ENCODE measurements at regions not wholly inside any gene's neighbourhood (a gene's known extent, or its start where the extent isn't known, plus 50 kb on each side); places are given as distances from the start of the nearest gene placed in this dataset.
"Not testable (repeated sequence)": the region's sequence is repeated elsewhere in the genome, so short reads cannot be mapped to it uniquely, and the experiment has no call there.

DNA sequence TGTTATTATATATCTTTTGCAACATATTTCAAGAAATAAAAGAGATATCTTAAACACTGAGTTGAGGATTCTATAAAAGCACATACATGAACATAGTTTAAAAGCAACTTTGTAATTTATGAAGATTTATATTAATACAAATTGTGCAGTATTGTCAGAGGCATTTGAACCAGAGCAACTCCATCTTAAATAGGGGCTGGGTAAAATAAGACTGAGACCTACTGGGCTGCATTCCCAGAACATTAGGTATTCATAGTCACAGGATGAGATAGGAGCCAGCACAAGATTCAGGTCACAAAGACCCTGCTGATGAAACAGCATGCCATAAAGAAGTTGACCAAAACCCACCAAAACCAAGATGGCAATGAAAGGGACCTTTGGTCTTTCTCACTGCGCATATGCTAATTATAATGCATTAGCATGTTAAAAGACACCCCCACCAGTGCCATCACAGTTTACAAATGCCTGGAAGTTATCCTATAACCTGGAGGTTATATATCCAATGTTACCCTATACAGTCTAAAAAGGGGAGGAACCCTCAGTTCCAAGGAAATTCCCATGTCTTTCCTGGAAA is 320.2 kb downstream of the FAM170A start:
- DNase-seq (ENCODE audit: low spot score) (no peak), ATAC-seq (no peak)
- Mint-ChIP-seq H3K36me3 (no peaks in the 10 kb centered on the region), H3K27me3 (no peaks in the 10 kb centered on the region), H3K4me1 (ENCODE audit: low read depth in 2 of 2) (no peaks in the 10 kb centered on the region), H3K27ac (no peak overlapping the region), H3K9me3 (no peaks in the 10 kb centered on the region), H3K4me3 (no peak overlapping the region)

DNA sequence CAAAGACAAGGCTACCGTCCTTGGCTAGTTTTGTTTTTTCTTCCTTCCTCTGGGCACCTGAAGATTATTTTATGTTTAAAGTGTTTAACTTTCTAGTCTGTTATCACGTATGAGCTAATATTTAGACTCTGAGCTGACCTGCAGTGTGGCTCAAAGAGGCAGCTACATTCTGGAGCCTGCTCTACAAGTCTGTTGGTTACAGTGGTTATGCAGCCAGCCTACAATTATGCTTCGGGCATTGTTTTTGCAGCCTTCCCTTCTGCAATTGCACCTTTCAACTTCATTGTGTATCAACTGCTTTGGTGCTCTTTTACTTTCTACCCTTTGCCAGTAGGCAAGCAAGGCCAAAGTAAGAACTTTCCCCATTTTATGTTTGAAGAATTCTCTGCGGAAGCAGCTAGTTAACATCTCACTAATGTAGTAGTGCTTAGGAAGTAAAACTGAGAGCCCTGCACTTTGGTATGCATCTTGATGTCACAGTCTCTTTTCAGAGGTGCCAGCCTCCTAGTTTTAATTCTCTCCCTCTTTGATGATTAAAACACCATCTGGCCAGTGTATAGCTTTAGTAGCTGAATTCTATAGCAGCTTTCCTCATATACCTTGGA is 322.1 kb downstream of the FAM170A start:
- H3K36me3 Mint-ChIP-seq = no peaks in the 10 kb centered on the region
- no peaks in the 10 kb centered on the region for H3K4me1 Mint-ChIP-seq (ENCODE audit: low read depth in 2 of 2)
- no peak for ATAC-seq
- H3K27ac Mint-ChIP-seq = no peak overlapping the region
- H3K27me3 Mint-ChIP-seq = no peaks in the 10 kb centered on the region
- no peak overlapping the region for H3K4me3 Mint-ChIP-seq
- no peak for DNase-seq (ENCODE audit: low spot score)
- H3K9me3 Mint-ChIP-seq = no peaks in the 10 kb centered on the region

DNA sequence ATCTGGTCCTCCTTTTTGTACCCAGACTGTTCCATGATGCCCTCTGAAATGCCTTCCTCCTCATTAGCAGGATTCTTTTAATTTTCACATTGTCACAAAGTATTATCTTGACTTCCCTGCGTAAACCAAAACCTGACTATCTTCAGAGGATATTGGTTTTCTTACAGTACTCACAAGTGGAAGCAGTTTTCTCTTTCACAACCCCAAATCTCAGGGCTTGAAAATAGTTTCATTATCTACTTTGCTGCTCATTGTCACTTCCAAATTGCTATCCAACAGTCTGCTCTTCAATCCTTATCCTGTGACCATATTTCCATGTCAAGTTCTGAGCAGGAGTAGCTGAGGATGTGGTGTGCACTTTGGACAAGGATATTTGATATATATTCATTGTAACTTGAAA is 324.1 kb downstream of the FAM170A start:
- no peak for ATAC-seq
- no peaks in the 10 kb centered on the region for H3K36me3 Mint-ChIP-seq
- no peak overlapping the region for H3K4me3 Mint-ChIP-seq

DNA sequence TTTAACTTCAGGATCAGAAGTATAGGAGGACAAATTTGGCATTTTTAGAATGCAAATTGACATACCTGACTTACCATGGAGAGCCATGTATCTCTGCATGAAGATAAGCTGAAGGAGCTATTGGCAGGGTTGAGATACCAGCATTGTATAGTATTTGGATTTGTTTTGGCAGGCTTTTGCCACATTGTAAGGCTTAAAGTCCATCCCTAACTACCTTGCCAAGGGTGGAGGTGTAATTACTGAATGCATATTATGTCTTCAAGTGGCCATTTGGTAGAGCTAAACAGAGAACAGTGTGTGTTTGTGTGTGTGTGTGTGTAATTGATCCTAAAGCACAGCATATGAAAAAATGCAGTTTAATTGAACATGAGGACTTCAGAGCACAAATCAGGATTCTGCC is 324.7 kb downstream of the FAM170A start:
- DNase-seq (ENCODE audit: low spot score) = no peak
- Mint-ChIP-seq H3K4me3 (no peak overlapping the region), H3K27ac (no peak overlapping the region), H3K27me3 (no peaks in the 10 kb centered on the region), H3K9me3 (no peaks in the 10 kb centered on the region), H3K4me1 (ENCODE audit: low read depth in 2 of 2) (no peaks in the 10 kb centered on the region), H3K36me3 (no peaks in the 10 kb centered on the region)
- ATAC-seq = no peak

More for the DNA sequence above, 324.1 kb downstream of the FAM170A start:
- no peaks in the 10 kb centered on the region for H3K4me1 Mint-ChIP-seq (ENCODE audit: low read depth in 2 of 2)
- no peaks in the 10 kb centered on the region for H3K9me3 Mint-ChIP-seq
- DNase-seq (ENCODE audit: low spot score) = no peak
- H3K27me3 Mint-ChIP-seq = no peaks in the 10 kb centered on the region
- H3K27ac Mint-ChIP-seq = no peak overlapping the region

DNA sequence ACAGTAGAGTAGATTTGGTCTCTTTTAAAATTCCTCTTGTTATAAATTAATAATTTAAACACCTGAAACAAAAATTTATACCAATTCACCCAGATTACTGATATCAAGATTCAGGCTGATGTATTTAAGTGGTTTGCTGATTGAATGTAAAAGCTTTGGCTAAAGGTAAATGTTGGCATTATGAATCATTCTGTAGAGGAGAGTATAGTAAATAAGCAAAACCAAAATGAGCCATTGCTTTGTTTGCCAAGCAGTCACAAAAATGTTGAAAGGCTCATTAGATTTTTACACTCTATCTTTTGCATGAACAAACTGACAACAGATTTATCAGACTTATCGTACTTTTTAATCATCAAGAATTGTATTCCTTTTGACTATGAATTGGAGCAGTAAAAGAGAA is 332.6 kb downstream of the FAM170A start:
- peaks cover 4% of the 10 kb centered on the region for H3K9me3 Mint-ChIP-seq

DNA sequence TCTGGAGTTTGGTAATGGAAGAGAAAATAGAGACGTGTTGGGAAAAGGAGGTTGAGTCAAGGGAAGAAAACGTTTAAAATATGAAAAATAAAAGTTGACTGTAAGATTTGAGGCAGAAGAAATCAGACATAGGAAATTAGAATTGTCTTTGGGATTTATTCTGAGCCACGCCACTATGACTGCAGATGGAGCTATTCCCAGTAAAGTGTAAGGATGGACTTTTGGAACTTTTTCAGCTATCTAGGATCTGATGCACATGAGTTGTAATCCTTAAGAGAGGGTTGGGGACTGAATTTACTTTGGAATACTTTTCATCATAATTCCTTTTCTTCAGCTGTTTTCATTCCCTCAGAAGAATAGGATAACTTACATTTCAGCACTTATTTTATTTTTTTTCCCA is 336.7 kb downstream of the FAM170A start:
- ATAC-seq (no peak), DNase-seq (ENCODE audit: low spot score) (no peak)
- H3K4me1 Mint-ChIP-seq (ENCODE audit: low read depth in 2 of 2) = no peaks in the 10 kb centered on the region
- no peaks in the 10 kb centered on the region for H3K36me3 Mint-ChIP-seq
- no peak overlapping the region for H3K27ac Mint-ChIP-seq
- no peak overlapping the region for H3K4me3 Mint-ChIP-seq
- H3K27me3 Mint-ChIP-seq = no peaks in the 10 kb centered on the region
- peaks cover 11% of the 10 kb centered on the region for H3K9me3 Mint-ChIP-seq

More for the DNA sequence above, 332.6 kb downstream of the FAM170A start:
- no peaks in the 10 kb centered on the region for H3K36me3 Mint-ChIP-seq
- H3K27ac Mint-ChIP-seq = no peak overlapping the region
- no peak overlapping the region for H3K4me3 Mint-ChIP-seq
- H3K27me3 Mint-ChIP-seq = no peaks in the 10 kb centered on the region
- H3K4me1 Mint-ChIP-seq (ENCODE audit: low read depth in 2 of 2) = no peaks in the 10 kb centered on the region
- DNase-seq (ENCODE audit: low spot score) (no peak), ATAC-seq (no peak)

DNA sequence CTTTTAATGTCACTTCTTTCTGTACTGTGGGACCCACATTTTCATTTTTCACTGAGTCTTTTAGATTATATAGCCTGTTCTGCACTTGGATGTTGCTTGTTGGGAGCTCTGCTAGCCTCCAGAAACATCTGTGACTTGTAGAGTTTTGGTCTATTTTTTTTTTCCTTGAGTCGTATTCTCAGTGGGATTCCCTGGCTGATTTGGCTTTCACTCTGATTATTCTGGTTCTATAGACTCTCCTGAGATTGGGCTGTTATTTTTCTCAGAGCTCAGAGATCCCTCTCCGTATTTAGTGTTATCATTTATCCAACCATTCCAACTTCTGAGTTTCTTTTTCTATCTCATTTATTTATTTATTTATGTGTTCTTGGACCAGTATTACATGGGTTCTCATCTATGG is 339.3 kb downstream of the FAM170A start:
- ATAC-seq (no peak), DNase-seq (ENCODE audit: low spot score) (no peak)
- H3K27ac Mint-ChIP-seq = no peak overlapping the region
- no peak overlapping the region for H3K4me3 Mint-ChIP-seq
- no peaks in the 10 kb centered on the region for H3K27me3 Mint-ChIP-seq
- peaks cover 11% of the 10 kb centered on the region for H3K9me3 Mint-ChIP-seq
- H3K4me1 Mint-ChIP-seq (ENCODE audit: low read depth in 2 of 2) = no peaks in the 10 kb centered on the region
- H3K36me3 Mint-ChIP-seq = no peaks in the 10 kb centered on the region

DNA sequence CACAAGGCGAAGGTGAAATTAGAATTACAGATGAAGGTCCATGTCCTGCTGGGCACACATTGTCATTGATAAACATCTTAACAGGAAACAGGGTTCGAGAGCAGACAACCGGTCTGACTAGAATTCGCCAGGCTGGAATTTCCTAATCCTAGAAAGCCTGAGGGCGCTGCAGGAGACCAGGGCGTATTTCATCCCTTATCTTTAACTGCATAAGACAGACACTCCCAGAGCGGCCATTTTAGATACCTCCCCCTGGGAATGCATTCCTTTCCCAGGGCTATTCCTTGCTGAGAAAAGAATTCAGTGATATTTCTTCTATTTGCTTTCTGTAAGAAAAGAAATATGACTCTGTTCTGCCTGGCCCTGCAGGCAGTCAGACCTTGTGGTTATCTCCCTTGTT is 357.7 kb downstream of the FAM170A start:
- H3K4me3 Mint-ChIP-seq; ATAC-seq; H3K4me1 Mint-ChIP-seq (ENCODE audit: low read depth in 2 of 2); H3K27ac Mint-ChIP-seq; DNase-seq (ENCODE audit: low spot score); H3K27me3 Mint-ChIP-seq: not testable (repeated sequence)
- Mint-ChIP-seq H3K36me3 (peaks cover 18% of the 10 kb centered on the region), H3K9me3 (peaks cover 26% of the 10 kb centered on the region)

DNA sequence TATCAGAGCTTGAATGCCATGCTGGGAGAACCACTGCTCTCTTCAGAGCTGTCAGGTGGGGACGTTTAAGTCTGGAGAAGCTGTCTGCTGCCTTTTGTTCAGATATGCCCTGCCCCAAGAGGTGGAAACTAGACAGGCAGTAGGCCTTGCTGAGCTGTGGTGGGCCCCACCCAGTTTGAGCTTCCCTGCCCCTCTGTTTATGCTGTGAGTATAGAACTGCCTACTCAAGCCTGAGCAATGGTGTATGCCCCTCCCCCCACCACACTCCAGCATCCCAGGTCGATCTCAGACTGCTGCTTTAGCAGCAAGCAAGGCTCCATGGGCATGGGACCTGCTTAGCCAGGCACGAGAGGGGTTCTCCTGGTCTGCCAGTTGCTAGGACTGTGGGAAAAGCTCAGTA is 362.3 kb downstream of the FAM170A start:
- H3K4me1 Mint-ChIP-seq (ENCODE audit: low read depth in 2 of 2) = no peaks in the 10 kb centered on the region
- H3K27ac Mint-ChIP-seq = no peak overlapping the region
- no peak overlapping the region for H3K4me3 Mint-ChIP-seq
- H3K27me3 Mint-ChIP-seq = no peaks in the 10 kb centered on the region
- H3K9me3 Mint-ChIP-seq = peaks cover 28% of the 10 kb centered on the region
- ATAC-seq (no peak), DNase-seq (ENCODE audit: low spot score) (peak; percentile 54)
- peaks cover 15% of the 10 kb centered on the region for H3K36me3 Mint-ChIP-seq

DNA sequence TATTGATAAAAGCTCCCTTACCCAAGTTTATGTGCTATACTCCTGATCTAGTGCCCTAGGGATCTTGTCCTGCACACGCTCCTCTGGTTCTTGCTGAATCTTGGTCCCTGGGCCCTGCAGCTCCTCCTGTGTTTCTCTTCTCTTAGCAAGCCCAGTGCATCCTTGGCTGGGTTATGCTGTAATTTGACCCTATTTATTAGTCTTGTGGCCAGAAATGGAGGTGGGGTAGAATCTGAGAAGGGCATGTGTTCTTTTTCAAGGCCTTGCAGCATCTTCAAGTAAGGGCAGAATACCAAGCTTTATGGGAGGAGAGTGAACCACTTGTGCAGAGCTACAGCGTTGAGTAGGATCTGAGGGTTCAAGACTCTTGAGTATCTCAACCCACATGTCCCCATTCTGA is 366.8 kb downstream of the FAM170A start:
- H3K36me3 Mint-ChIP-seq = no peaks in the 10 kb centered on the region
- no peak overlapping the region for H3K27ac Mint-ChIP-seq
- peaks cover 4% of the 10 kb centered on the region for H3K9me3 Mint-ChIP-seq
- H3K4me3 Mint-ChIP-seq = no peak overlapping the region
- no peaks in the 10 kb centered on the region for H3K4me1 Mint-ChIP-seq (ENCODE audit: low read depth in 2 of 2)
- ATAC-seq (no peak), DNase-seq (ENCODE audit: low spot score) (no peak)
- H3K27me3 Mint-ChIP-seq = no peaks in the 10 kb centered on the region

DNA sequence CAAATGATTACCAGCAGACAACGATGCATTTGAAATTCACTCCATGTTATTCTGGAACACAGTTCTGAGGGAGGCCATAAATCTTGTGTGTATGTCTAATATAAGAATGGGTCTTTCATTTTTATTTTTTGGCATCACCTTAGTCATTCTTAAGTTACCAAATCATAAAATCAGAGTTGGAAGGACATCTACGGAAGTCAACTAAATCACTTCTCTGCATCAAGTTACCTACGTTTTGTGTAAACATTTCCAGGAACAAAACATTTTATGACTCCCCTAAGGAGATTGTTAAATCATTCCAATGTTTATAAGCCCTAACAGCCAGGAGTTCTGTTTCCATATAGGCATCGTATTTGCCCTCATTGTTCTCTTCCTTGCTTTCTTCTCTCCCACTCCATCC is 378.2 kb downstream of the FAM170A start:
- DNase-seq (ENCODE audit: low spot score) (no peak), ATAC-seq (no peak)
- Mint-ChIP-seq H3K36me3 (no peaks in the 10 kb centered on the region), H3K27ac (no peak overlapping the region), H3K9me3 (peaks cover 3% of the 10 kb centered on the region), H3K4me3 (no peak overlapping the region), H3K4me1 (ENCODE audit: low read depth in 2 of 2) (no peaks in the 10 kb centered on the region), H3K27me3 (no peaks in the 10 kb centered on the region)

DNA sequence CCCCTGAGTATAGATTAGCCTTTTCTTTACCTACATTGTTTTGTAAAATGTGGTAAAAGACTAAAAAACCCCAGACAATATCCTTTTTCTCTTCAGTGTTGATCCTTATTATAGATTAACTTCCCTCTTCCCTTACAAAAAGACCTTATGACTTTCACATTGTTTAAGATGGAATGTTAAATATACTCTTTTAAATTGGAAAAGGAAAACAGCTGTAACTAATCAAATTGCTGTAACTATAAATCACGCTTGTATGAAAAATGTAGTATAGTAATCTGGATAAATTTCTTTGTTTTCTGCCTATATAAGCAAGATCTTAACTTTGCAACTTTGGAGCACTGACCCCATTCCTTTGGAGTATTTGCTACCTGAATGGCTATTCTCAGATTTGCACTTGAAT is 383.1 kb downstream of the FAM170A start:
- H3K4me3 Mint-ChIP-seq = no peak overlapping the region
- no peaks in the 10 kb centered on the region for H3K27me3 Mint-ChIP-seq
- H3K9me3 Mint-ChIP-seq = peaks cover 15% of the 10 kb centered on the region
- no peaks in the 10 kb centered on the region for H3K36me3 Mint-ChIP-seq
- no peak for DNase-seq (ENCODE audit: low spot score)
- ATAC-seq = no peak
- H3K27ac Mint-ChIP-seq = no peak overlapping the region
- H3K4me1 Mint-ChIP-seq (ENCODE audit: low read depth in 2 of 2) = no peaks in the 10 kb centered on the region

DNA sequence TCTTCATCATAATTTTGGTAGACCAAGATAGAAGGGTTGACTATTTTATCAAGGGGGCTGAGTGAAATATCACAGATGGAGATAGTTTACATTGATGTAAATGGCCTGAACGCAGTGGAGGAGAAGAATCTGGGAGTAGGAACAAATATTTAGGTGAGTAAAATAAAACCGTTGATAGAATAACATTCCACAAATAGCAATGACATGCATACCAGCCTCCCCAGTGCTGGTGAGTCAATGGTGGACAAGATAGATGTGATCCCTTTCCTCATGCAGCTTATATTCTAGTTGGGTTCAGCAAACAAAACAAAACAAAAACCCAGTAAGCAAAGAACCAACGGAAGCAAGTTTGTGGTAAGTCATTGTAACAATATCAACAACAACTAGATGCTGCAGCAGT is 385.2 kb downstream of the FAM170A start:
- no peaks in the 10 kb centered on the region for H3K36me3 Mint-ChIP-seq
- peaks cover 16% of the 10 kb centered on the region for H3K9me3 Mint-ChIP-seq
- no peaks in the 10 kb centered on the region for H3K4me1 Mint-ChIP-seq (ENCODE audit: low read depth in 2 of 2)
- DNase-seq (ENCODE audit: low spot score) (no peak), ATAC-seq (no peak)
- no peak overlapping the region for H3K4me3 Mint-ChIP-seq
- no peak overlapping the region for H3K27ac Mint-ChIP-seq
- H3K27me3 Mint-ChIP-seq = no peaks in the 10 kb centered on the region

DNA sequence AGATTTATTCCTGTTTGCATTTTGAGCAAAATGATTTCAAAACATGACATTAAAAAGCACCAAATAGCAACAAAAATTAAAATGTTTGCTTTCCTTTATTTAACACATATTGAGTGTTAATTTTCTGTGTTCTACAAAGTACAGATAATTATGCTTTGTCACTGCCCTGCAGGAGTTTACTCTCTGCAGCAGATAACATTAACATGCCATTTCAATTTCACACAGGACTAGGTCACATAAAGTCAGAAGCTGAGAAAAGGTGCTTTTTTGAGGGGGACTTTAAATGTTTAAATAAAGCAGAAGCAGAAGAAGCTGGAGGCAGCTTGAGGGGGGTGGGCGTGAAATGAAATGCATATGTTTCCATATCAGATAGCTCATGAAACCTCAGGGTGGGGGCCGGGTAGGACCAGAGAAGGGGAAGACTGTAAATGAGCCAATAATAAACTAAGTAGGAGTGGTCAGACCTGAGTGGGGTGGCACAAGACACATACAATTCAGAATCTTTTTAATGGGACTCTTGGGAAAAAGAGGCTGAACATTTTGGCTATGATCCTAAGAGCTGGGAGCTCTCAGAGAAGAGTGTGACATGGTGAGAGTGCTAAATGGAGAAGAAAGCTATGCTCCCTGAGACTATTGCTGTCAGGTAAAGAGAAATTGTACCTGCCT is 387.5 kb downstream of the FAM170A start:
- no peak overlapping the region for H3K27ac Mint-ChIP-seq
- H3K4me3 Mint-ChIP-seq = no peak overlapping the region
- ATAC-seq (no peak), DNase-seq (ENCODE audit: low spot score) (no peak)
- no peaks in the 10 kb centered on the region for H3K4me1 Mint-ChIP-seq (ENCODE audit: low read depth in 2 of 2)
- no peaks in the 10 kb centered on the region for H3K36me3 Mint-ChIP-seq
- H3K27me3 Mint-ChIP-seq = no peaks in the 10 kb centered on the region
- peaks cover 19% of the 10 kb centered on the region for H3K9me3 Mint-ChIP-seq

DNA sequence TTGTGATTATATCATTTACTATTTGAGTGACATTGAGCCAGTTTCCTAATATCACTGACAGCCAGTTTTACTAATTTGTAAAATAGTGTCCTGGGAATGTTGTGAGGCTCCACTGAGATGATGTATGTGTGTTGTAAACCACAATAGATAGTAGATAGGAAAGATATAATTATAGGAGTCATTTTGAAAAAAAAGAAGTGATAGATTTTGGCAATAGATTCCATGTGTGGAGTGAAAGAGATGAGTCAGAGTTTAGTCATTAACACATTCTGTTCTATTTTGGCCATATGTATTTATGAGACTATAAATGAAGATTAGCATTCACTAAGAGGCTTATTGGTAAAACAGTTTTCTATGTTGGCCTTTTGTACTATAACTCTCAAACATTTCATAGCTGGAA is 388.2 kb downstream of the FAM170A start:
- no peak for ATAC-seq
- Mint-ChIP-seq H3K27me3 (no peaks in the 10 kb centered on the region), H3K9me3 (peaks cover 21% of the 10 kb centered on the region), H3K4me3 (no peak overlapping the region), H3K36me3 (no peaks in the 10 kb centered on the region), H3K4me1 (ENCODE audit: low read depth in 2 of 2) (no peaks in the 10 kb centered on the region), H3K27ac (no peak overlapping the region)
- no peak for DNase-seq (ENCODE audit: low spot score)

Data from natural killer cell treated with Interleukin-12 subunit alpha and Interleukin-12 subunit beta and Interleukin-15 and Interleukin-18, amount 100 ng/mL, for 72 hours (primary cell).